GM18907 (cell line): ENCODE measurements at regions not wholly inside any gene's neighbourhood (a gene's known extent, or its start where the extent isn't known, plus 50 kb on each side); places are given as distances from the start of the nearest gene placed in this dataset.

ENCODE experiments used
- ATAC-seq: cut with Tn5 transposase; IDR thresholded peaks from one replicate; pipeline ENCODE4 v1.9.1; 2021; ENCODE audit warnings: mild to moderate bottlenecking, moderate library complexity; ENCODE audit not compliant: unreplicated experiment

- no peak for ATAC-seq
Observed at GRCh38 chr1:29722598-29722997, 486.3 kb downstream of the PTPRU start.

GRCh38 chr1:29719253-29719652 lies 482.9 kb downstream of the PTPRU start:
- ATAC-seq: no peak

- no peak for ATAC-seq
Observed at GRCh38 chr1:29718791-29719190, 482.5 kb downstream of the PTPRU start.

- no peak for ATAC-seq
Observed at GRCh38 chr1:29716306-29716705, 480.0 kb downstream of the PTPRU start.

- no peak for ATAC-seq
Observed at GRCh38 chr1:29713857-29714256, 477.5 kb downstream of the PTPRU start.

- ATAC-seq: no peak
Observed at GRCh38 chr1:29712801-29713200, 476.5 kb downstream of the PTPRU start.

- ATAC-seq: no peak
Observed at GRCh38 chr1:29712284-29712651, 475.9 kb downstream of the PTPRU start.

GRCh38 chr1:29711582-29712283 lies 475.4 kb downstream of the PTPRU start:
- peak; percentile 57 for ATAC-seq

- ATAC-seq: no peak
Observed at GRCh38 chr1:29709704-29710280, 473.5 kb downstream of the PTPRU start.

- no peak for ATAC-seq
Observed at GRCh38 chr1:29708796-29709703, 472.7 kb downstream of the PTPRU start.

- ATAC-seq: no peak
Observed at GRCh38 chr1:29708381-29708780, 472.1 kb downstream of the PTPRU start.

GRCh38 chr1:29707796-29708195 lies 471.5 kb downstream of the PTPRU start:
- ATAC-seq: no peak

- ATAC-seq: no peak
Observed at GRCh38 chr1:29706936-29707335, 470.6 kb downstream of the PTPRU start.

GRCh38 chr1:29704430-29704829 lies 468.1 kb downstream of the PTPRU start:
- ATAC-seq: no peak

- ATAC-seq: no peak
Observed at GRCh38 chr1:29703596-29704370, 467.5 kb downstream of the PTPRU start.

- no peak for ATAC-seq
Observed at GRCh38 chr1:29700491-29700890, 464.2 kb downstream of the PTPRU start.

GRCh38 chr1:29698626-29699025 lies 462.3 kb downstream of the PTPRU start:
- no peak for ATAC-seq

- ATAC-seq: no peak
Observed at GRCh38 chr1:29698033-29698432, 461.7 kb downstream of the PTPRU start.

GRCh38 chr1:29697391-29697780 lies 461.1 kb downstream of the PTPRU start:
- ATAC-seq: no peak

GRCh38 chr1:29696656-29697390 lies 460.5 kb downstream of the PTPRU start:
- no peak for ATAC-seq
